ENCODE measurements at regions not wholly inside any gene's neighbourhood (a gene's known extent, or its start where the extent isn't known, plus 50 kb on each side); places are given as distances from the start of the nearest gene placed in this dataset.
"Not testable (repeated sequence)": the region's sequence is repeated elsewhere in the genome, so short reads cannot be mapped to it uniquely, and the experiment has no call there.

- no peak for DNase-seq
Observed at GRCh38 chr3:27779176-27779575, 57.1 kb upstream of the EOMES start.

GRCh38 chr3:27789420-27789819, 67.3 kb upstream of the EOMES start:
- DNase-seq = no peak

DNA sequence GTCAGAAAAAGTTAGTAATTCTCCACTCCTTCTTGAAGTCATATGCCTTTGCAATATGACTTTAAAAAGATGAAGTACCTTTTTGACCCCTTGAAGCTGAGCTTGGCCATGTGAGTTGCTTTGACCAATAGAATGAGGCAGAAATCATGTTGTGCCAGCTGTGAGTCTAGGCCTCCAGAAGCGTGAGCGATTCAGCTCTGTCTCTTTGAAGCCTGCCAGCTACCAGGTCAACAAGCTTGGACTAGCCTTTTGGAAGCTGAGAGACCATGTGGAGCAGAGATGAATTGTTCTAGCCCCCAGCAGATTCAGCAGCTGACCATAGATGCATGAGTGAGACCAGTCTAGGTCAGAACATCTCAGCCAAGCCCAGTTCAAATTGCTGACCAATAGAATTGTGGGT, 69.8 kb upstream of the EOMES start:
- DNase-seq = no peak

- DNase-seq = no peak
Observed at GRCh38 chr3:27792869-27793268, 70.7 kb upstream of the EOMES start.

- DNase-seq = no peak
Observed at GRCh38 chr3:27794211-27794610, 72.1 kb upstream of the EOMES start.

DNA sequence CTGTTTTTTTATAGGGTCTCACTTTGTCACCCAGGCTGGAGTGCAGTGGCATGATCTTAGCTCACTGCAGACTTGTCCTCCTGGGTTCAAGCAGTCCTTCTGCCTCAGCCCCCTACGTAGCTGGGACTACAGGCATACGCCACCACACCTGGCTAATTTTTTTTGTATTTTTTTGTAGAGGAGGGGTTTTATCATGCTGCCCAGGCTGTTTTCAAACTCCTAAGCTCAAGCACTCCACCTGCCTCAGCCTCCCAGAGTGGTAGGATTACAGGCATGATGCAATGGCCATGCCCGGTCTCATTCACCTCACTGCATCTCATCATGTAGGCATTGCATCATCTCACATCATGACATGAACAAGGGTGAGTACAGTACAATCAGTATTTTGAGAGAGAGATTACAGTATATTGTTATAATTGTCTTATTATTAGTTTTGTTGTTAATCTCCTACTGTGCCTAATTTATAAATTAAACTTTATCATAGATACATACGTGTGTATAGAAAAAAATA, 74.3 kb upstream of the EOMES start:
- no peak for DNase-seq

- DNase-seq = no peak
Observed at GRCh38 chr3:27797773-27798172, 75.7 kb upstream of the EOMES start.

- DNase-seq = no peak
Observed at GRCh38 chr3:27800261-27800660, 78.1 kb upstream of the EOMES start.

DNA sequence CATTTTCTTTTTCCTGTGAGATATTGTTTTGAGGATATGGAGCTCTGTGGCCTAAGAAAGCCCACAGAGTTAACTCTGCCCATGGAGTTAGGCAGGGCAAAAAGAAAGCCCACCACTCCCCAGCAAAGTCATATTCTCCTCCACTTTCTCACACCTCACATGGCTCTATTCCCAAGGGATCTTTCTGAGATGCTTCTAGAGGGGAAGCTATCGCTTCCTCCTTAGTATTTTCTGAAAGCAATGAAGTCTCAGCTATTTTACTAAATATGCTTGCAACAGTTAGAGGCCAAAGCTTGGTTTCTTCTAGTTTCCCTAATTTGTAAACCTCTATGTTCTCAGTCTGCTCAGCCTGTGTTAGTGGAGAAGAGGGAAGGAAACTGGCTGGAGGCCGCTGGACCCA, 80.3 kb upstream of the EOMES start:
- no peak for DNase-seq

DNA sequence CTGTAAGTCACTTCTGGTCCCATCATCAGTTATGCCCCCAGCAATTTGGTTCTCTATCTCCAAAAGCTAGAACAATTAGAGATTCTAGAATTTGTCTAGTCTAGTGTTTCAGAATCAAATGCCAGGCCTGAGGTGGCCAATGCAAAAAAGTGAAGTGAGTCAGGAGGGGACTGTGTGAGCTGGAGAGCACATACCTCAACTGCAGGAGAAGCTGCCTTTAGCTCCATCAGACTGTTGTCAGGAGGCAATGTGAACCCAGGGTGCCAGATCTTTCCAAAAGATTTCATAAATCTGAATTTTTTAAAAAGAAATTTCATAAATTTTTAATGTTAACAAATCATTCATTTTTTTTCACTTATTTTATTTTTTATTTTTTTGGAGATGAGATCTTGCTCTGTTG, 80.7 kb upstream of the EOMES start:
- no peak for DNase-seq

- DNase-seq = no peak
Observed at GRCh38 chr3:27805282-27805681, 83.2 kb upstream of the EOMES start.

DNA sequence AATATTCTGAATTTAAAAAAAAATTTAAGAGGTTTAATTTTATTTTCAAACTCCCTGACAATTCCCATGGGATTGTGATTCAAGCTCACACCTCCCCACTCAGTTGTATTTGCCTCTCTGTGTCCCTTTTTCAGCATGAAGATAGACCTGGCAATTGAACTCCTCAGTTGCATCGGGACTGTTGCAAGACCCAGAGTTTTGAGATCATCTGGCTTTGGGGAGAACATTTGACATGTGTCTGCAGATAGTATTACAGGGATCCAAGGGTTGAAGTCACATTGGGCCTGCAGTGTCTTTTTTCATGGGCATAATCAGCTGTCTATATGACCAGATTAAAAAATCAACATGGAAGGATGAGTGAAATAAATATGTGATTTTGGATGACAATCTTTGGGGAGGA, 91.1 kb upstream of the EOMES start:
- no peak for DNase-seq

DNA sequence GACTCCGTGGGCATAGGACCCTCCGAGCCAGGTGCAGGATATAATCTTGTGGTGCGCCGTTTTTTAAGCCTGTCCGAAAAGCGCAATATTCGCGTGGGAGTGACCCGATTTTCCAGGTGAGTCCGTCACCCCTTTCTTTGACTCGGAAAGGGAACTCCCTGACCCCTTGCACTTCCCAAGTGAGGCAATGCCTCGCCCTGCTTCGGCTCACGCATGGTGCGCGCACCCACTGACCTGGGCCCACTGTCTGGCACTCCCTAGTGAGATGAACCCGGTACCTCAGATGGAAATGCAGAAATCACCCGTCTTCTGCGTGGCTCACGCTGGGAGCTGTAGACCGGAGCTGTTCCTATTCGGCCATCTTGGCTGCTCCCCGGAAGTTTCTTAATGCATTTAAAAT, 99.5 kb upstream of the EOMES start:
- DNase-seq = not testable (repeated sequence)

DNA sequence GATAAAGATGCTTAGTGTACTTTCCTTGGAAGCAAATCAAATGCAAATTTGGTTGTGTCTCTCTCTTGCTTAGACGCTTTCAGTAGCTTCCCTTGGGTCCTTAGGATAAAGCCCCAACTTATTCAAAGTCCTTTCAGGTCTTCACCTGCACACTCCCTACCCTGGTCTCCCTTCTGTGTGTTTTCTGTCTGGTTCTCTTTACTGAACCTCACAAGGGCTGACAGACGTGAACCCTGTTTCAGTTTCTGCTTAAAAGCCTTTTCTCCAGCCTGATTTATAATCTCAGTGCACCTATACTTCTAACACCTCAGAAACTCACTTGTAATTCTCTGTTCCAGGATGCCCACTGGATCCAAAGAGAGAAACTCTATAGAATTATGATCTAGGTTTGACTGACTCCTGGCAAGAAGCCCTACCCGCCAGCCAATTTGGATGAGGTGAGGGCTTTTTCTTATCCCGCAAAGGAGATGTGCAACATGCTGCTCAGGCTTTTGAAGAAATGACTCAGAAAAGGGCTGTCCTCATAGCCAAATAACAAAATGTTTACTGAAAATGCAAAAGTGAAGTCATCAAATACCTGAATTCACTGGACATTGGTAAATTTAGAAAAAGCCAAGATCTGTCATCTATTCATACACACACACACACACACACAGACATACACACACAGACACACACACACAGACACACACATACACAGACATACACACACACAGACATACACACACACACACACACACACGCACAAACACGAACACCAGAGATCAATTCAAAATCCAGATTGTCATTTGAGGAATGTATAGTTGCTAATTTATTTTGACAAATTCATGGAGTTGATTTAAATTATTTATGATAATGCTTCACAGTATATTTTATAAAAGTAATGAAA, 102.4 kb upstream of the EOMES start:
- DNase-seq = no peak

GRCh38 chr3:27826448-27826847, 104.3 kb upstream of the EOMES start:
- DNase-seq = no peak

GRCh38 chr3:27827041-27827440, 104.9 kb upstream of the EOMES start:
- DNase-seq = peak; percentile 9

DNA sequence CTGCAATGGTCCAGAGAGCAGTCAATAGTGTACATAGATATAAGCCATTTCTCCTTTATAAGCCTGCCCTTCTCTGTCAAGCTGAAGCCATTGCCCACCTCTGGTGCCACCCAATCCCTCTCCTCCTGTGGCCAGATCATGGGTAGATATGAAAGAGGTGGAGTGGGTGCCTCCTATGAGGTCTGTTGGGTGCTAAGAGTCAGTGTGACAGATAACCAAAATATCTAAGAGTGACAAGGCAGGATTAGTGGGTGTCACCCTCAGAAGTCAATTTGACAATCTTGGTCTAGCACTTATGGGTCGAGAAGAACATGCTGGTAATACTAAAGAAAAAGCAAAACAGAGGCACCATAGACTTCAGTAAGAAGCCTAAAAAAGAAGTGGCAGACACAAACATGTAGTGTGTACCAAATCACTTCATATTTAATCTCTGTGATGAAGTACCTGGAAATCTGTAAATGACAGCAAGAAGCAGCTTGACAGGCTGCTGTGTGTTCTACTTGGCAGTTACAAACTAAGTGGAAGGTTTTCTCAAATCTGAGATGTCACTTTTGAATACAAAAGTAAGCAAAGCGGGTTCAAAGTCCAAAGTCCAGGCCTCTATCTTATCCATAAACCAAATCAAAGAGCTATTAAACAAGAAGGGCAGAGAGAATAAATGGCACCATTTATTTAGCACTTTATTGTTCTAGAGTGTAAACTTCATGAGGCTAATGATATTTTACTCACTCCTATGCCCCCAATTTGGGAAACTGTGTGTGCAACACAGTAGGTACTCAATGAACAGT, 118.9 kb upstream of the EOMES start:
- DNase-seq = no peak

- no peak for DNase-seq
Observed at GRCh38 chr3:27844052-27844675, 122.0 kb upstream of the EOMES start.

DNA sequence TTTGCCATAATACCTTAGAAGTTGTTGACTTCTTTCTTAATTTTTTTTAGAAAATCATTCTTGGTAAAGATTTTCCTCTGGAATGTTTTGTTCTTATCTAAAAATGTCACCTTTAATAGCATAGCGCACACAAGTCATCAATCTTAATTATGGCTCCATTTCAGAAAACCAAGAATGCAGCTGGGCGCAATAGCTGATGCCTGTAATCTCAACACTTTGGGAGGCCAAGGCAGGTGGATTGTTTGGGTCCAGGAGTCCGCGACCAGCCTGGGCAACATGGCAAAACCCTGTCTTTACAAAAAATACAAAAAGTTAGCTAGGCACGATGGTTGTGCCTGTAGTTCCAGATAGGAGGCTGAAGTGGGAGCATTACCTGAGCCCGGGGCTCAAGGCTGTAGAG, 125.6 kb upstream of the EOMES start:
- DNase-seq = no peak

DNA sequence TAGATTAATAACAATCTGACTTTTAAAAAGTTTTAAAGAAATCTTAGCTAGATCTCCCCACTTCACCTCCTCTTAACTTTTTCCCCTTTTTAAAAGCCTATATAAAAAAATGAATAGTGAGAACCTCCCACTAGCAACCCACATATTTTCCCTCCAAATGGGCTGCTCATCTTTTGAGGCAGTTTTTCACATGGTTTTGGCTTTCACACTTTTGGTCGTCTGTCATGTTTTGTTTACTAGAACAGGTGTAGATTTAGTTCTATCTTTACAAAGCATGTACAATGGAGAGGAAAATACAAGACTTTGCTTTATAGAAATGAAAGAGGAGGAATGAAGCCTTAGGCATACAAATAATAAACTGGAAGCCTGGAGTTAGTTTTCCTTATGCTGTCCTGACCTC, 126.7 kb upstream of the EOMES start:
- no peak for DNase-seq

DNA sequence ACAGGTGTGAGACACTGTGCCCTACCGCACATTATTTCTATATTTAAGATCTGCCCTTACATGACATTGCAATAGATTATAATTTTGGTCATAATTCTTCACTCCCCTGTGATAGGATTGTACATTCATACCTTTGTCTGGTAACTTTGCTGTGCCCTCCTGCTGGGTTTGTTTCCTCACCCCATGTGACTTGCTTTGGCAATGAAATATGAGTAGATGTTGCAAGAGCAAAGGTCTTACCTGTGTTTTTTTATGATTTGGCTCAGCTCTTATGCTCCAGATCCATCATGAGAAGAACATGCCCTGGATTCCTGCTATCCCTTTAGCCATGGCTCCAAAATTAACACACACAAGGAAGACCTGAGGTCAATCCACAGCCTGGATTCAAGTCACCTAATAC, 137.7 kb upstream of the EOMES start:
- no peak for DNase-seq

GRCh38 chr3:27861046-27862036, 139.2 kb upstream of the EOMES start:
- no peak for DNase-seq
